Panc1 (cell line): ENCODE measurements at regions not wholly inside any gene's neighbourhood (a gene's known extent, or its start where the extent isn't known, plus 50 kb on each side); places are given as distances from the start of the nearest gene placed in this dataset.

ENCODE experiments used
- ATAC-seq: fragments of 200-7000 bp; cut with Tn5 transposase; 2 replicates; pipeline ENCODE4 v1.9.1; 2020; ENCODE audit warnings: mild to moderate bottlenecking, moderate library complexity
- BruUV-seq: library from RNA; stranded (reverse); fragments of 400-500 nt; replicated peaks from 2 replicates; lab custom pipeline; 2021; lab: Mats Ljungman, UMichigan
- CTCF ChIA-PET: fragments of 300-600 bp; sonication (Branson Sonifier 250); formaldehyde crosslinking; loops from one replicate; lab custom pipeline; 2022; ENCODE audit warnings: antibody characterized with exemption; lab: Charles Lee
- POLR2A ChIA-PET: fragments of 300-600 bp; sonication (Branson Sonifier 250); formaldehyde crosslinking; loops from one replicate; lab custom pipeline; 2022; ENCODE audit warnings: antibody characterized with exemption; lab: Charles Lee
- DNase-seq: peaks from one replicate; pipeline ENCODE4 v3.0.0-alpha.2; 2010; ENCODE audit warnings: low read depth, low spot score
- H3K27ac ChIP-seq: 2 replicates; pipeline ENCODE4 v1.5.1; 2011; ENCODE audit warnings: mild to moderate bottlenecking, low read length, inconsistent platforms
- H3K27me3 ChIP-seq: fragments of 200-500 bp; sonication (Bioruptor generic); 2 replicates; pipeline ENCODE4 v1.6.0; 2014; ENCODE audit warnings: low read length, inconsistent platforms; ENCODE audit not compliant: control insufficient read depth, insufficient read depth
- H3K36me3 ChIP-seq: fragments of 200-500 bp; sonication (Bioruptor generic); 2 replicates; pipeline ENCODE4 v1.5.1; 2014; ENCODE audit warnings: inconsistent platforms, mild to moderate bottlenecking, low read length, moderate library complexity; ENCODE audit not compliant: control insufficient read depth, insufficient read depth
- H3K4me1 ChIP-seq: 2 replicates; pipeline ENCODE4 v1.5.1; 2011; ENCODE audit warnings: inconsistent platforms, mild to moderate bottlenecking, low read length, moderate library complexity; ENCODE audit not compliant: control insufficient read depth, insufficient read depth
- H3K4me3 ChIP-seq, 2 experiments: 2 replicates each; pipeline ENCODE4 v1.5.1; 2011 to 2012; ENCODE audit warnings: low read depth in 2 of 2, low read length in 2 of 2, mild to moderate bottlenecking in 2 of 2, inconsistent platforms in 1 of 2, moderate library complexity in 1 of 2
- H3K9me3 ChIP-seq: fragments of 200-500 bp; sonication (Bioruptor generic); 2 replicates; pipeline ENCODE4 v1.5.1; 2014; ENCODE audit warnings: low read depth, mild to moderate bottlenecking, inconsistent platforms, low read length, moderate library complexity; ENCODE audit not compliant: control insufficient read depth, insufficient read depth
- POLR2AphosphoS5 ChIP-seq: IDR thresholded peaks from 2 replicates; pipeline ENCODE4 v1.6.1; 2012; ENCODE audit warnings: mild to moderate bottlenecking, low read depth, low read length, moderate library complexity
- SIN3A ChIP-seq: IDR thresholded peaks from 2 replicates; pipeline ENCODE4 v1.6.1; 2012; ENCODE audit warnings: low read depth, mild to moderate bottlenecking, low read length, moderate library complexity, borderline replicate concordance; ENCODE audit not compliant: insufficient read depth
- TCF7L2 ChIP-seq: IDR thresholded peaks from 2 replicates; pipeline ENCODE4 v1.6.1; 2011; ENCODE audit warnings: mild to moderate bottlenecking, low read depth, low read length, inconsistent platforms
- in situ Hi-C: cut with HindIII; loops from 2 replicates; pipeline ENCODE4 v1.10.0; 2016; ENCODE audit warnings: low sequenced_read_pairs, low pct_unique_long_range_greater_than_20kb
- intact Hi-C: fragments of 100-400 bp; cut with micrococcal nuclease; formaldehyde crosslinking; loops from one replicate; pipeline ENCODE4 v1.10.0; 2022; ENCODE audit not compliant: unreplicated experiment
- TF ChIP-seq, protein P1 (sequence below), 2 experiments: IDR thresholded peaks; 2 replicates each; pipeline ENCODE4 v1.6.1; 2011 to 2012; ENCODE audit warnings: low read depth in 2 of 2, control low read depth in 1 of 2, low read length in 1 of 2, mild to moderate bottlenecking in 1 of 2, moderate library complexity in 1 of 2; ENCODE audit not compliant: insufficient read depth in 1 of 2
- TF ChIP-seq, protein P2 (sequence below): fragments of 450-650 bp; IDR thresholded peaks from 2 replicates; pipeline ENCODE4 v1.5.1; 2017; ENCODE audit warnings: mild to moderate bottlenecking

DNA sequence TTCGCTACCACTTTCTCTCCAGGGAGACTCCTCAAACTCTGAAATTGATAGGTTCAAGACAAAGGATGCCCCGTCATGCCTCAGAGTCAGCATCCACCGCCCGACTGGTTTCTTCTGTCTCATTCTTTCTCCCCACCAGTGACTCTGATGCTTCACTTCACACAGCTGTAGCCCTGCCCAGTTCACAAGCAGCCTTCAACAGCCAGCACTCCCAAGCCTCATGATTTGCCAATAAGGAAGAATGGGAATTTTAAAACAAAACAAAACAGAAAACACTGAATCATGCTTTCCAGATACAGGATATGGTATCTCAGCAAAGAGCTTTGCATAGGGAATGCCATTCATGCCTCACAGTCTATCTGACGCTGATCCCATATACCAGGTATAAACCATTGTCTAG is 371.2 kb upstream of the RORB start:
- DNase-seq (no peak), ATAC-seq (no peak)
- Histone ChIP-seq H3K27ac (no peak overlapping the region), H3K4me3 (no peak overlapping the region), H3K9me3 (no peaks in the 10 kb centered on the region), H3K36me3 (no peaks in the 10 kb centered on the region), H3K27me3 (no peaks in the 10 kb centered on the region), H3K4me1 (no peaks in the 10 kb centered on the region)
- CTCF ChIA-PET, result no interaction called here
- no TSS peak for BruUV-seq
- POLR2A ChIA-PET, result no interaction called here
- TF ChIP-seq, protein P1, sequence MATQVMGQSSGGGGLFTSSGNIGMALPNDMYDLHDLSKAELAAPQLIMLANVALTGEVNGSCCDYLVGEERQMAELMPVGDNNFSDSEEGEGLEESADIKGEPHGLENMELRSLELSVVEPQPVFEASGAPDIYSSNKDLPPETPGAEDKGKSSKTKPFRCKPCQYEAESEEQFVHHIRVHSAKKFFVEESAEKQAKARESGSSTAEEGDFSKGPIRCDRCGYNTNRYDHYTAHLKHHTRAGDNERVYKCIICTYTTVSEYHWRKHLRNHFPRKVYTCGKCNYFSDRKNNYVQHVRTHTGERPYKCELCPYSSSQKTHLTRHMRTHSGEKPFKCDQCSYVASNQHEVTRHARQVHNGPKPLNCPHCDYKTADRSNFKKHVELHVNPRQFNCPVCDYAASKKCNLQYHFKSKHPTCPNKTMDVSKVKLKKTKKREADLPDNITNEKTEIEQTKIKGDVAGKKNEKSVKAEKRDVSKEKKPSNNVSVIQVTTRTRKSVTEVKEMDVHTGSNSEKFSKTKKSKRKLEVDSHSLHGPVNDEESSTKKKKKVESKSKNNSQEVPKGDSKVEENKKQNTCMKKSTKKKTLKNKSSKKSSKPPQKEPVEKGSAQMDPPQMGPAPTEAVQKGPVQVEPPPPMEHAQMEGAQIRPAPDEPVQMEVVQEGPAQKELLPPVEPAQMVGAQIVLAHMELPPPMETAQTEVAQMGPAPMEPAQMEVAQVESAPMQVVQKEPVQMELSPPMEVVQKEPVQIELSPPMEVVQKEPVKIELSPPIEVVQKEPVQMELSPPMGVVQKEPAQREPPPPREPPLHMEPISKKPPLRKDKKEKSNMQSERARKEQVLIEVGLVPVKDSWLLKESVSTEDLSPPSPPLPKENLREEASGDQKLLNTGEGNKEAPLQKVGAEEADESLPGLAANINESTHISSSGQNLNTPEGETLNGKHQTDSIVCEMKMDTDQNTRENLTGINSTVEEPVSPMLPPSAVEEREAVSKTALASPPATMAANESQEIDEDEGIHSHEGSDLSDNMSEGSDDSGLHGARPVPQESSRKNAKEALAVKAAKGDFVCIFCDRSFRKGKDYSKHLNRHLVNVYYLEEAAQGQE (IDR thresholded peaks at IDR 0.05; ENCODE audit: insufficient read depth in 1 of 2, low read depth in 2 of 2, low read length in 1 of 2), result no peak
- TF ChIP-seq SIN3A, result no peak
- in situ Hi-C loops (no loop called here), intact Hi-C loops (no loop called here)

DNA sequence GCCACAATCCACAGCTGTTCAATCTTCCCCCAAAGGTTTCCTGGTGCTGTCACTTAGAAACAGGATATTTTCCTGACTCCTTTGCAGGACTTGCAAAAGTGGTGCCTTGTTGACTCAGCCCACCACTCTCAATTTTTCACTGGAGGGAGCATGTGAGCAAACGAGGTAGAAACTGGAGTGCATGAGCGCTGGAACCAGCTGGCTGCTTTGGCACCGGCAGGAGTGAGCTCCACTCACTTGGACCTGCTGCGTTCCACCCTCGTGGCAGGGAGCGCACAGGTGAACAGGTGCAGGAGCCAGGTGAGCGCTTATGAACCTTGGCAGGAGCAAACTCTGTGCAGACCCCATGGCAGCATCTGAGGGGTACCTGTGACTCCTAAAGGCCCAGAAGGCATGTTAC is 364.1 kb upstream of the RORB start:
- CTCF ChIA-PET, result interaction anchor here (0.6 kb wide), 2 partner anchors 15 to 171 kb away, joined by 4 read pairs; no protein-coding TSS in a partner anchor
- ATAC-seq, result no peak
- BruUV-seq, result no TSS peak

More for the DNA sequence above, 364.1 kb upstream of the RORB start:
- in situ Hi-C loops (no loop called here), intact Hi-C loops (no loop called here)
- H3K36me3 ChIP-seq, result no peaks in the 10 kb centered on the region
- H3K27me3 ChIP-seq, result no peaks in the 10 kb centered on the region
- H3K27ac ChIP-seq, result no peak overlapping the region
- no peak for TF ChIP-seq POLR2AphosphoS5
- TF ChIP-seq, protein P2, sequence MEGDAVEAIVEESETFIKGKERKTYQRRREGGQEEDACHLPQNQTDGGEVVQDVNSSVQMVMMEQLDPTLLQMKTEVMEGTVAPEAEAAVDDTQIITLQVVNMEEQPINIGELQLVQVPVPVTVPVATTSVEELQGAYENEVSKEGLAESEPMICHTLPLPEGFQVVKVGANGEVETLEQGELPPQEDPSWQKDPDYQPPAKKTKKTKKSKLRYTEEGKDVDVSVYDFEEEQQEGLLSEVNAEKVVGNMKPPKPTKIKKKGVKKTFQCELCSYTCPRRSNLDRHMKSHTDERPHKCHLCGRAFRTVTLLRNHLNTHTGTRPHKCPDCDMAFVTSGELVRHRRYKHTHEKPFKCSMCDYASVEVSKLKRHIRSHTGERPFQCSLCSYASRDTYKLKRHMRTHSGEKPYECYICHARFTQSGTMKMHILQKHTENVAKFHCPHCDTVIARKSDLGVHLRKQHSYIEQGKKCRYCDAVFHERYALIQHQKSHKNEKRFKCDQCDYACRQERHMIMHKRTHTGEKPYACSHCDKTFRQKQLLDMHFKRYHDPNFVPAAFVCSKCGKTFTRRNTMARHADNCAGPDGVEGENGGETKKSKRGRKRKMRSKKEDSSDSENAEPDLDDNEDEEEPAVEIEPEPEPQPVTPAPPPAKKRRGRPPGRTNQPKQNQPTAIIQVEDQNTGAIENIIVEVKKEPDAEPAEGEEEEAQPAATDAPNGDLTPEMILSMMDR, result no peak
- TF ChIP-seq TCF7L2, result no peak
- TF ChIP-seq, protein P1 (IDR thresholded peaks at IDR 0.05; ENCODE audit: insufficient read depth in 1 of 2, low read depth in 2 of 2, low read length in 1 of 2), result no peak
- no peak for TF ChIP-seq SIN3A
- no peak for DNase-seq
- no peak overlapping the region for H3K4me3 ChIP-seq
- POLR2A ChIA-PET, result no interaction called here
- no peaks in the 10 kb centered on the region for H3K4me1 ChIP-seq
- H3K9me3 ChIP-seq, result no peaks in the 10 kb centered on the region
